GM23248 (cell line): ENCODE measurements at regions not wholly inside any gene's neighbourhood (a gene's known extent, or its start where the extent isn't known, plus 50 kb on each side); places are given as distances from the start of the nearest gene placed in this dataset.

Experiments
- DNase-seq: peaks from one replicate; pipeline ENCODE4 v3.0.0-alpha.2; 2015
- H2AFZ ChIP-seq: fragments of 200-600 bp; sonication (generic); 2 replicates; pipeline ENCODE4 v1.6.1; 2016; ENCODE audit warnings: antibody characterized with exemption
- H3F3A ChIP-seq: fragments of 200-600 bp; sonication (generic); 2 replicates; pipeline ENCODE4 v1.6.1; 2016; ENCODE audit warnings: mild to moderate bottlenecking, antibody characterized with exemption, mixed run types; ENCODE audit not compliant: insufficient read depth
- H3K27ac ChIP-seq: fragments of 200-600 bp; sonication (generic); 2 replicates; pipeline ENCODE4 v1.5.1; 2016; ENCODE audit warnings: mild to moderate bottlenecking
- H3K27me3 ChIP-seq: fragments of 200-600 bp; sonication (generic); replicated peaks from 2 replicates; pipeline ENCODE4 v1.6.1; 2016; ENCODE audit warnings: mild to moderate bottlenecking; ENCODE audit not compliant: insufficient read depth
- H3K36me3 ChIP-seq: fragments of 200-600 bp; sonication (generic); 2 replicates; pipeline ENCODE4 v1.6.1; 2016; ENCODE audit warnings: low read depth, mild to moderate bottlenecking
- H3K4me1 ChIP-seq: fragments of 200-600 bp; sonication (generic); 2 replicates; pipeline ENCODE4 v1.6.1; 2016; ENCODE audit warnings: mild to moderate bottlenecking; ENCODE audit not compliant: insufficient read depth
- H3K4me2 ChIP-seq: fragments of 200-600 bp; sonication (generic); one replicate; pipeline ENCODE4 v1.6.1; 2016; ENCODE audit warnings: mild to moderate bottlenecking; ENCODE audit not compliant: unreplicated experiment
- H3K4me3 ChIP-seq: fragments of 200-600 bp; sonication (generic); 2 replicates; pipeline ENCODE4 v1.5.1; 2016; ENCODE audit warnings: mild to moderate bottlenecking
- H3K79me2 ChIP-seq: fragments of 200-600 bp; sonication (generic); 2 replicates; pipeline ENCODE4 v1.6.1; 2016; ENCODE audit warnings: mild to moderate bottlenecking; ENCODE audit not compliant: insufficient read depth
- H3K9ac ChIP-seq: fragments of 200-600 bp; sonication (generic); 2 replicates; pipeline ENCODE4 v1.6.1; 2016; ENCODE audit warnings: mild to moderate bottlenecking
- H3K9me2 ChIP-seq: fragments of 200-600 bp; sonication (generic); 2 replicates; pipeline ENCODE4 v1.6.1; 2016; ENCODE audit warnings: mixed run types, mild to moderate bottlenecking, moderate library complexity; ENCODE audit not compliant: insufficient read depth
- H3K9me3 ChIP-seq: fragments of 200-600 bp; sonication (generic); one replicate; pipeline ENCODE4 v1.6.1; 2017; ENCODE audit warnings: low read depth
- H4K20me1 ChIP-seq: fragments of 200-600 bp; sonication (generic); 2 replicates; pipeline ENCODE4 v1.6.0; 2016; ENCODE audit not compliant: insufficient read depth
- EZH2 ChIP-seq: fragments of 200-600 bp; sonication (generic); IDR thresholded peaks from 2 replicates; pipeline ENCODE4 v1.6.1; 2018; ENCODE audit warnings: antibody characterized with exemption, mild to moderate bottlenecking; ENCODE audit not compliant: insufficient read depth, poor library complexity, severe bottlenecking
- EZH2phosphoT487 ChIP-seq: fragments of 200-600 bp; sonication (generic); IDR thresholded peaks from 2 replicates; pipeline ENCODE4 v1.6.1; 2018; ENCODE audit warnings: antibody characterized with exemption, moderate library complexity, mild to moderate bottlenecking, low read depth; ENCODE audit not compliant: insufficient read depth
- WGBS, 2 experiments: methylation state at CpG; one replicate each; pipeline ENCODE4 v1.1.6; 2015 to 2017; ENCODE audit warnings: low lambda C conversion rate in 2 of 2, low coverage in 1 of 2; ENCODE audit errors: missing lambda C conversion rate in 2 of 2; 5-methylcytosine and 5-hydroxymethylcytosine counted together
- in situ Hi-C: fragments of 300-500 bp; cut with MboI; formaldehyde crosslinking; loops from 2 replicates; pipeline ENCODE4 v1.15.0; 2020

- H3K9ac ChIP-seq, result no peak overlapping the region
- no peaks in the 10 kb centered on the region for H3K9me2 ChIP-seq
- in situ Hi-C loops, result loop anchor here (10.0 kb wide), 1 partner anchor 320 kb away; no protein-coding TSS in a partner anchor
- no peaks in the 10 kb centered on the region for H3K79me2 ChIP-seq
- H3K4me3 ChIP-seq, result no peak overlapping the region
- H3K27me3 ChIP-seq, result no peaks in the 10 kb centered on the region
- peak overlapping the region; percentile 59 for H3K4me2 ChIP-seq
- H4K20me1 ChIP-seq, result no peaks in the 10 kb centered on the region
- H3K9me3 ChIP-seq, result no peaks in the 10 kb centered on the region
- peak; percentile 85 for DNase-seq
- H3F3A ChIP-seq, result peaks cover 17% of the 10 kb centered on the region; the same call in 1 of the 2 replicates
- peaks cover 16% of the 10 kb centered on the region for H3K4me1 ChIP-seq
- TF ChIP-seq EZH2 (no peak), EZH2phosphoT487 (no peak)
- H3K36me3 ChIP-seq, result no peaks in the 10 kb centered on the region
- H3K27ac ChIP-seq, result no peak overlapping the region
- H2AFZ ChIP-seq, result no peak overlapping the region
These were observed 299.0 kb upstream of the STXBP5 start for GRCh38 chr6:146905181-146905704.

GRCh38 chr6:146908786-146909185, 295.4 kb upstream of the STXBP5 start:
- in situ Hi-C loops, result loop anchor here (10.0 kb wide), 1 partner anchor 316 kb away; no protein-coding TSS in a partner anchor
- no peak overlapping the region for H2AFZ ChIP-seq
- peaks cover 32% of the 10 kb centered on the region for H3K4me1 ChIP-seq
- H3K4me3 ChIP-seq, result no peak overlapping the region
- no peaks in the 10 kb centered on the region for H3K36me3 ChIP-seq
- H3F3A ChIP-seq, result peaks cover 39% of the 10 kb centered on the region
- H3K9me2 ChIP-seq, result no peaks in the 10 kb centered on the region
- no peak overlapping the region for H3K27ac ChIP-seq
- H3K27me3 ChIP-seq, result no peaks in the 10 kb centered on the region
- TF ChIP-seq EZH2phosphoT487, result no peak
- TF ChIP-seq EZH2, result no peak
- no peak overlapping the region for H3K4me2 ChIP-seq
- H3K9me3 ChIP-seq, result no peaks in the 10 kb centered on the region
- WGBS, 2 experiments, result 97 to 99% methylated on average over 4 of the region's 4 CpGs
- peaks cover 20% of the 10 kb centered on the region for H3K79me2 ChIP-seq
- no peaks in the 10 kb centered on the region for H4K20me1 ChIP-seq
- H3K9ac ChIP-seq, result no peak overlapping the region
- no peak for DNase-seq

- Histone ChIP-seq H3K9me3 (no peaks in the 10 kb centered on the region), H3K79me2 (peaks cover 20% of the 10 kb centered on the region), H3K4me1 (peaks cover 35% of the 10 kb centered on the region), H3F3A (peaks cover 44% of the 10 kb centered on the region), H3K4me3 (no peak overlapping the region), H2AFZ (no peak overlapping the region), H3K4me2 (no peak overlapping the region), H4K20me1 (no peaks in the 10 kb centered on the region), H3K9ac (no peak overlapping the region), H3K27ac (no peak overlapping the region), H3K9me2 (no peaks in the 10 kb centered on the region), H3K27me3 (no peaks in the 10 kb centered on the region), H3K36me3 (no peaks in the 10 kb centered on the region)
- in situ Hi-C loops, result loop anchor here (10.0 kb wide), 1 partner anchor 315 kb away; no protein-coding TSS in a partner anchor
- no peak for DNase-seq
- TF ChIP-seq EZH2, result no peak
- TF ChIP-seq EZH2phosphoT487, result no peak
- WGBS, 2 experiments, result 92 to 97% methylated on average over 2 of the region's 2 CpGs
These were observed 294.8 kb upstream of the STXBP5 start for GRCh38 chr6:146909376-146909775.

GRCh38 chr6:146909886-146910285, 294.3 kb upstream of the STXBP5 start:
- H3K4me1 ChIP-seq, result peaks cover 33% of the 10 kb centered on the region
- in situ Hi-C loops, result loop anchor here (10.0 kb wide), 1 partner anchor 315 kb away; no protein-coding TSS in a partner anchor

More at GRCh38 chr6:146909886-146910285, 294.3 kb upstream of the STXBP5 start:
- H3K9me3 ChIP-seq, result no peaks in the 10 kb centered on the region
- WGBS, 2 experiments, result 94 to 100% methylated on average over 2 of the region's 2 CpGs
- no peak overlapping the region for H3K9ac ChIP-seq
- no peaks in the 10 kb centered on the region for H3K9me2 ChIP-seq
- H2AFZ ChIP-seq, result no peak overlapping the region
- no peak for DNase-seq
- no peaks in the 10 kb centered on the region for H3K27me3 ChIP-seq
- peaks cover 43% of the 10 kb centered on the region for H3F3A ChIP-seq
- H3K4me3 ChIP-seq, result no peak overlapping the region
- H3K27ac ChIP-seq, result no peak overlapping the region
- H3K79me2 ChIP-seq, result peaks cover 20% of the 10 kb centered on the region
- no peaks in the 10 kb centered on the region for H3K36me3 ChIP-seq
- no peak for TF ChIP-seq EZH2
- no peak for TF ChIP-seq EZH2phosphoT487
- H4K20me1 ChIP-seq, result no peaks in the 10 kb centered on the region
- H3K4me2 ChIP-seq, result no peak overlapping the region
